Astrocyte (in vitro differentiated cells and primary cell): ENCODE measurements at regions not wholly inside any gene's neighbourhood (a gene's known extent, or its start where the extent isn't known, plus 50 kb on each side); places are given as distances from the start of the nearest gene placed in this dataset.

Source experiments
- DNase-seq: peaks from one replicate; pipeline ENCODE4 v3.0.0-alpha.2; 2010; ENCODE audit warnings: low read depth
- FAIRE-seq: peaks from 2 replicates; lab custom pipeline; 2011; peaks lifted over from hg19 to GRCh38; lab: Jason Lieb, UNC
- H2AFZ ChIP-seq: 2 replicates; pipeline ENCODE4 v1.6.0; 2012; ENCODE audit warnings: low read depth, low read length, inconsistent platforms
- H3K27ac ChIP-seq: 2 replicates; pipeline ENCODE4 v1.5.1; 2011; ENCODE audit warnings: low read depth, low read length, inconsistent platforms
- H3K27me3 ChIP-seq: 2 replicates; pipeline ENCODE4 v1.6.0; 2011; ENCODE audit warnings: low read length, inconsistent platforms; ENCODE audit not compliant: insufficient read depth
- H3K36me3 ChIP-seq: 2 replicates; pipeline ENCODE4 v1.5.1; 2011; ENCODE audit warnings: low read length, inconsistent platforms; ENCODE audit not compliant: insufficient read depth
- H3K4me1 ChIP-seq: 2 replicates; pipeline ENCODE4 v1.5.1; 2011; ENCODE audit warnings: low read length, inconsistent platforms; ENCODE audit not compliant: insufficient read depth
- H3K4me2 ChIP-seq: 2 replicates; pipeline ENCODE4 v1.6.0; 2012; ENCODE audit warnings: low read length, inconsistent platforms
- H3K4me3 ChIP-seq: 2 replicates; pipeline ENCODE4 v1.5.1; 2011; ENCODE audit warnings: low read depth, mild to moderate bottlenecking, low read length, inconsistent platforms; ENCODE audit not compliant: insufficient read depth
- H3K79me2 ChIP-seq: 2 replicates; pipeline ENCODE4 v1.6.0; 2012; ENCODE audit warnings: mild to moderate bottlenecking, low read length, inconsistent platforms; ENCODE audit not compliant: insufficient read depth
- H3K9ac ChIP-seq: 2 replicates; pipeline ENCODE4 v1.6.0; 2012; ENCODE audit warnings: mild to moderate bottlenecking, low read length, inconsistent platforms
- H3K9me3 ChIP-seq: 2 replicates; pipeline ENCODE4 v1.5.1; 2012; ENCODE audit warnings: low read depth, mild to moderate bottlenecking, low read length, inconsistent platforms; ENCODE audit not compliant: insufficient read depth
- H4K20me1 ChIP-seq: 2 replicates; pipeline ENCODE4 v1.6.0; 2012; ENCODE audit warnings: low read length, inconsistent platforms; ENCODE audit not compliant: insufficient read depth
- H3K27ac Mint-ChIP-seq: one replicate; pipeline ENCODE4 v1.8.0; 2021; ENCODE audit warnings: mild to moderate bottlenecking, mixed read lengths; ENCODE audit not compliant: unreplicated experiment
- H3K27me3 Mint-ChIP-seq: one replicate; pipeline ENCODE4 v1.8.0; 2021; ENCODE audit warnings: low read depth, mixed read lengths; ENCODE audit not compliant: unreplicated experiment
- H3K36me3 Mint-ChIP-seq: one replicate; pipeline ENCODE4 v1.8.0; 2021; ENCODE audit warnings: low read depth, mixed read lengths; ENCODE audit not compliant: unreplicated experiment
- H3K4me1 Mint-ChIP-seq: one replicate; pipeline ENCODE4 v1.8.0; 2021; ENCODE audit warnings: low read depth, mixed read lengths; ENCODE audit not compliant: unreplicated experiment
- H3K4me3 Mint-ChIP-seq: one replicate; pipeline ENCODE4 v1.8.0; 2021; ENCODE audit warnings: mild to moderate bottlenecking, moderate library complexity, mixed read lengths; ENCODE audit not compliant: unreplicated experiment
- H3K9me3 Mint-ChIP-seq: one replicate; pipeline ENCODE4 v1.8.0; 2021; ENCODE audit warnings: mild to moderate bottlenecking, mixed read lengths; ENCODE audit not compliant: unreplicated experiment
- CTCF ChIP-seq: IDR thresholded peaks from 2 replicates; pipeline ENCODE4 v1.5.1; 2011; ENCODE audit warnings: low read depth, mild to moderate bottlenecking, inconsistent platforms, low read length, moderate library complexity; ENCODE audit not compliant: insufficient read depth
- EZH2 ChIP-seq: IDR thresholded peaks from 2 replicates; pipeline ENCODE4 v1.6.1; 2012; ENCODE audit warnings: mild to moderate bottlenecking, low read length, inconsistent platforms; ENCODE audit not compliant: insufficient read depth

GRCh38 chr13:74464670-74465069, 330.5 kb upstream of the KLF12 start:
- H3K9me3 ChIP-seq: no peaks in the 10 kb centered on the region
- H3K4me1 ChIP-seq: no peaks in the 10 kb centered on the region
- H3K4me3 ChIP-seq: no peak overlapping the region
- H3K4me3 Mint-ChIP-seq: no peak overlapping the region
- no peak for FAIRE-seq
- no peaks in the 10 kb centered on the region for H3K79me2 ChIP-seq
- H3K27ac Mint-ChIP-seq: no peak overlapping the region
- H3K27me3 ChIP-seq: no peaks in the 10 kb centered on the region
- DNase-seq: no peak
- H2AFZ ChIP-seq: no peak overlapping the region
- peaks cover 3% of the 10 kb centered on the region for H3K27me3 Mint-ChIP-seq
- TF ChIP-seq CTCF (no peak), EZH2 (no peak)
- H3K4me2 ChIP-seq: no peak overlapping the region
- no peaks in the 10 kb centered on the region for H3K9me3 Mint-ChIP-seq
- H3K4me1 Mint-ChIP-seq: no peaks in the 10 kb centered on the region
- H3K9ac ChIP-seq: no peak overlapping the region
- no peak overlapping the region for H3K27ac ChIP-seq
- no peaks in the 10 kb centered on the region for H4K20me1 ChIP-seq
- H3K36me3 ChIP-seq: no peaks in the 10 kb centered on the region
- H3K36me3 Mint-ChIP-seq: no peaks in the 10 kb centered on the region

DNA sequence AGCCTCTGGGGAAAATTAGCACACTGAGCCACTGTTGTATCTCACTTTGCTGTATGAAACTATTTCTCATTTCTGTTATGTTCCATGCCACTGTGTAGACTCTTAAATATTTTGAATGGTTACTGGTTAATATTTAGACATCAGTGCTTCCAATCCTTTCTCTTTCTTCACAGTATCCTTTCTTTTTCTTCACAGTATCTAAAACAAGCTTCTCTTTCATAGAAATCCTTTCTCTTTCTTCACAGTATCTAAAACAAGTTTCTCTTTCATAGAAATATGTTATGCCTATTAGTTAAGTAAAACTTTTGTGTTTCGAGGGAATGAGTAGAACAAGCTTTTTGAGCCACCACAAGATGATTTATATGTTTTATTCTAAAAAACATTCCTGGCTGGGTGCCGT, 326.8 kb upstream of the KLF12 start:
- no peak overlapping the region for H3K4me2 ChIP-seq
- Mint-ChIP-seq H3K27ac (no peak overlapping the region), H3K27me3 (peaks cover 3% of the 10 kb centered on the region)

More for the DNA sequence above, 326.8 kb upstream of the KLF12 start:
- H3K4me3 Mint-ChIP-seq: no peak overlapping the region
- Histone ChIP-seq H3K9ac (no peak overlapping the region), H3K4me3 (no peak overlapping the region), H3K4me1 (no peaks in the 10 kb centered on the region), H2AFZ (no peak overlapping the region), H3K79me2 (no peaks in the 10 kb centered on the region), H3K27me3 (no peaks in the 10 kb centered on the region), H3K27ac (no peak overlapping the region), H4K20me1 (no peaks in the 10 kb centered on the region), H3K9me3 (no peaks in the 10 kb centered on the region), H3K36me3 (no peaks in the 10 kb centered on the region)
- H3K9me3 Mint-ChIP-seq: no peaks in the 10 kb centered on the region
- DNase-seq (no peak), FAIRE-seq (no peak)
- TF ChIP-seq CTCF (no peak), EZH2 (no peak)
- H3K36me3 Mint-ChIP-seq: no peaks in the 10 kb centered on the region
- H3K4me1 Mint-ChIP-seq: no peaks in the 10 kb centered on the region
